Subcutaneous abdominal adipose tissue (tissue), 5 donors: ENCODE measurements at regions not wholly inside any gene's neighbourhood (a gene's known extent, or its start where the extent isn't known, plus 50 kb on each side); places are given as distances from the start of the nearest gene placed in this dataset.

Source experiments
- H3K27ac ChIP-seq: one replicate; pipeline ENCODE4 v1.7.0; 2013; ENCODE audit warnings: low read depth, mild to moderate bottlenecking, inconsistent platforms, low read length, moderate library complexity
- H3K27me3 ChIP-seq, 5 donors: one replicate each; pipeline ENCODE4 v1.7.0; 2013; ENCODE audit warnings: low read length in 5 of 5, inconsistent platforms in 1 of 5; ENCODE audit not compliant: control insufficient read depth in 5 of 5, insufficient read depth in 4 of 5
- H3K36me3 ChIP-seq, 5 donors: one replicate each; pipeline ENCODE4 v1.7.0; 2013; ENCODE audit warnings: low read length in 5 of 5; ENCODE audit not compliant: control insufficient read depth in 5 of 5, insufficient read depth in 5 of 5
- H3K4me1 ChIP-seq, 5 donors: one replicate each; pipeline ENCODE4 v1.7.0; 2013; ENCODE audit warnings: low read length in 5 of 5, mild to moderate bottlenecking in 3 of 5, moderate library complexity in 1 of 5; ENCODE audit not compliant: control insufficient read depth in 5 of 5, insufficient read depth in 5 of 5
- H3K4me3 ChIP-seq, 5 donors: one replicate each; pipeline ENCODE4 v1.7.0; 2013; ENCODE audit warnings: low read length in 5 of 5, low read depth in 1 of 5
- H3K9ac ChIP-seq, 5 donors: one replicate each; pipeline ENCODE4 v1.7.0; 2013; ENCODE audit warnings: low read length in 5 of 5, mild to moderate bottlenecking in 4 of 5, moderate library complexity in 3 of 5
- H3K9me3 ChIP-seq, 5 donors: one replicate each; pipeline ENCODE4 v1.7.0; 2013; ENCODE audit warnings: low read length in 5 of 5; ENCODE audit not compliant: control insufficient read depth in 5 of 5
- donor health status: healthy.
- donor health status: healthy.
- donor health status: healthy.
- donor health status: healthy.
- donor health status: healthy.

DNA sequence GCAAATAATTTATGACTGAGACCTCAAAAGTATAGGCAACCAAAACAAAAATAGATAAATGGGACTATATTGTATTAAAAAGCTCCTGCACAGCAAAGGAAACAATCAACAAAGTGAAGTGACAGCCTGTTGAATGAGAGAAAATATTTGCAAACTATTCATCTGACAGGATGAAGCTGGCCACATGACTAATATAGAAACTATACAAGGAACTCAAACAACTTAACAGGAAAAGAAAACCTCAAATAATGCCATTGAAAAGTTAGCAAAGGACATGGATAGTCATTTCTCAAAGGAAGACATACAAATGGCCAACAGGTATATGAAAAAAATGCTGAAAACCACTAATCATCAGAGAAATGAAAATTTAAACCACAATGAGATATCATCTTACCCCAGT is 245.1 kb downstream of the STK31 start:
- H3K4me1 ChIP-seq = no peaks in the 10 kb centered on the region
- H3K27me3 ChIP-seq = no peaks in the 10 kb centered on the region
- H3K27ac ChIP-seq = no peak overlapping the region
- no peaks in the 10 kb centered on the region for H3K36me3 ChIP-seq
- no peak overlapping the region for H3K9ac ChIP-seq
- peaks cover 0 to 7% (median 0%) of the 10 kb centered on the region in 5 donors for H3K9me3 ChIP-seq
- no peak overlapping the region for H3K4me3 ChIP-seq

GRCh38 chr7:23955600-23956149 is 245.7 kb downstream of the STK31 start:
- no peaks in the 10 kb centered on the region for H3K27me3 ChIP-seq
- H3K4me3 ChIP-seq = no peak overlapping the region
- no peaks in the 10 kb centered on the region for H3K36me3 ChIP-seq
- H3K9me3 ChIP-seq = peaks cover 0 to 7% (median 0%) of the 10 kb centered on the region in 5 donors
- no peaks in the 10 kb centered on the region for H3K4me1 ChIP-seq
- no peak overlapping the region for H3K27ac ChIP-seq
- no peak overlapping the region for H3K9ac ChIP-seq

DNA sequence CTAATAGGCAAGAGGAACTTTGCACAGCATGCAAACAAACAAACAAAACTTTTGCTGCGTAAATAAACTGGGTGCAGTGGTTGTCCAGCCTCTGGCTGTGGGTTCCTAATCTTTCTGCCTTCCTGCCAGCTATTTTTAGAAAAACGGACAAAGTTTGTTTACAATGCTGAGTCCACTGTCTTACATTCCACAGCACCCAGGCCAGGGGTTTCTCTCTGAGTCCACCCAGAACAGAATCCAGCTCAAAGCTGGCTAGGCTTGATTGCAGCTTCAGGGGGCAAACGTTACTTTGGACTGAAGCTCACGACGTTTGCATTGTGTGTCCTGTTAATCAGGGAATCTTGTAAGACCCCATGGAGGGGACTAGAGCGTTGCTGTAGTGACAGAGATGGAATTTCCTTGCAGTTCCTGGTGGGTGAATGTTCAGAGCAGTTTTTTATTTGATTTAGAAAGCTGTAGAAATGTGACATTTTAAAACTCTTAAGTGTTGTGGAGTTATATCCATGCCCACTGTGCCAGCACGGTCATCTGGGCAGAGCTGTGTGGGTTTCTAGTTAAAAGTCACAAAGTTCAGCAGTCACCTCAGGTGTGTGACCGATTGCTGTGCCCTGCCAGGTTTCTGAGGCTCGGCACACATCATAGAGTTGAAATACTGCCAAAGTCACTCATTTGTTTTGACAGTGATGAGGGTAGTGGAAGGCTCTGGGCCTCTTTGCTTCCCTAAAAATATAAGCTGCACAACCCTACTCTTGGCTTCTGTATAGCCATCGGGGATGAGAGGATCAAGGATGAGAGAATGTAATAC is 247.0 kb downstream of the STK31 start:
- Histone ChIP-seq H3K9me3 (peaks cover 0 to 7% (median 0%) of the 10 kb centered on the region in 5 donors), H3K36me3 (no peaks in the 10 kb centered on the region), H3K27ac (no peak overlapping the region), H3K4me1 (no peaks in the 10 kb centered on the region), H3K9ac (no peak overlapping the region), H3K4me3 (no peak overlapping the region), H3K27me3 (no peaks in the 10 kb centered on the region)

GRCh38 chr7:23959821-23960220 is 249.8 kb downstream of the STK31 start:
- Histone ChIP-seq H3K36me3 (no peaks in the 10 kb centered on the region), H3K4me1 (no peaks in the 10 kb centered on the region), H3K4me3 (no peak overlapping the region), H3K27me3 (no peaks in the 10 kb centered on the region), H3K9me3 (peaks cover 0 to 7% (median 0%) of the 10 kb centered on the region in 5 donors), H3K27ac (no peak overlapping the region), H3K9ac (no peak overlapping the region)

DNA sequence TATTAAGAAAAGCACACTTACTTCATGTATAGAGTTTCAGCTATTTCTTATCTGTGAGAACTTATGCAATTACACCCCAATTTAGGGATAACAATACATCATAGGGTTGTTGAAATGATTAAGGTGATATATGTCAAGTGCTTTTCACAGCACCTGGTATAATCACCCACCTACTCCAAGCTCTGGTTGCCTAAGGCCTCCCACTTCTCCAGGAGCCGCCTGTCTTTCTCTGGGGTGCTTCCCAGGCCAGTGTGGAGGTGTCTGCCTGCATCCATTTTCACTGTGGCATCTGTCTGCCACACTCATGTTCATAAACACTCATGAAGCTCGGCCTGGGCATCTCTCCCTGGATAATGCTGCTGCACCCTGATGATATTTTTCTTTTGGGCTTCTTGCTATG is 250.3 kb downstream of the STK31 start:
- H3K36me3 ChIP-seq = no peaks in the 10 kb centered on the region
- no peak overlapping the region for H3K27ac ChIP-seq
- H3K4me1 ChIP-seq = no peaks in the 10 kb centered on the region
- no peak overlapping the region for H3K4me3 ChIP-seq
- H3K27me3 ChIP-seq = no peaks in the 10 kb centered on the region
- peaks cover 0 to 4% (median 0%) of the 10 kb centered on the region in 5 donors for H3K9me3 ChIP-seq
- no peak overlapping the region for H3K9ac ChIP-seq

DNA sequence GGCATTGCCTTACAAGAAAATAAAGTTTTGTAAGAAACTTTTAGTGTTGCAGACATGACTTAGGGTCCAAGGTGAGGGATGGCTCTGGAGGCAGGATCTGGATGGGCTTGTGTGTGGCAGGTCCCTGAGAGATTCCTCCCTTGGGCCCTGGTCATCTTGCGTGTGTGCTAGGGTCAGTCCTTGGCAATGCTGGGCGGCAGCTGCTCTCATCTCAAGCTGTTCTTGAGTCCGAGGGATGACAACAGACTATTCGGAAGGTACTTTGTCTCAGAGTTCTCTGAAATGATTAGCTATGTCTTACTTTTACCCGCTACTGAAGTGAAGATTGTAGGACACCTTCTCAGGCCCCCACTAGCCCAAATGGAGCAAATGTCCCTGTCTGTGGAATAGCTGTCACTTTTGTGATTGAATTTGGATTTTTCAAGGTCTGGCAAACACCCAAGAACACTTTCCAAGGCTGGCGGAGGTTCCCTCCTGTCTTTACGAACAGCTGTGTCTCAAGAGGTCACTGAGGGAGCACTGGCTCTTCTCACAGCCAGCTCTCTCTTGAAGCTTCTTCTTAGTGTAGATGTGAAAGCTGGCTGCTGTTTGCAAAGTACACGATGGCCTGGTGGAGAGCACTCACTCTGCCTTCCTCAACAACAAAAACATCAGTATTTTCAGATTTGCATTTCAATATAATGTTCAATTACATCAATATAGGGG is 253.6 kb downstream of the STK31 start:
- Histone ChIP-seq H3K4me3 (no peak overlapping the region), H3K9ac (no peak overlapping the region), H3K27me3 (no peaks in the 10 kb centered on the region), H3K9me3 (no peaks in the 10 kb centered on the region), H3K27ac (no peak overlapping the region), H3K4me1 (no peaks in the 10 kb centered on the region), H3K36me3 (no peaks in the 10 kb centered on the region)

- no peak overlapping the region for H3K27ac ChIP-seq
- H3K9ac ChIP-seq = no peak overlapping the region
- no peaks in the 10 kb centered on the region for H3K9me3 ChIP-seq
- no peaks in the 10 kb centered on the region for H3K36me3 ChIP-seq
- no peaks in the 10 kb centered on the region for H3K27me3 ChIP-seq
- no peak overlapping the region for H3K4me3 ChIP-seq
- H3K4me1 ChIP-seq = no peaks in the 10 kb centered on the region
These were observed 254.7 kb downstream of the STK31 start for GRCh38 chr7:23964715-23965114.

- no peak overlapping the region for H3K27ac ChIP-seq
- no peak overlapping the region for H3K9ac ChIP-seq
These were observed 255.3 kb downstream of the STK31 start for GRCh38 chr7:23965296-23965695.

DNA sequence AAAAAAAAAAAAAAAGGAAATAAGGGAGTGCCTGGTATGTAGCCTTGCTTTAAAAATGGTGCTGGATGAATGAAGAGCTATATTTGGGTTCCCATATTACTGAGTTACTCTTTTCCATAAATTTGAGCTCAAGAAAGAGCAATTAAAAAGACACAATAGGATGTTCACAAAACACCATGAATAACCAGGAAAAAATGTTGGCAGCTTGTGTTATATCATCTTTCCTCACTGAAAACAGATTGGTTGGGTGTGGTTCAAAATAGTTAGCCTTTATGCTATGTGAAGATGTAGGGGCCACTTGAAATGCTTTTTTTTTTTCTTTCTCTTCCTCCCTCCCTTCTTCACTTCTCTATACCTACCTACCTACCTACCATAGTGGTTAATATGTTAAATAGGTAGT is 256.9 kb downstream of the STK31 start:
- no peak overlapping the region for H3K9ac ChIP-seq
- H3K4me1 ChIP-seq = no peaks in the 10 kb centered on the region
- H3K27ac ChIP-seq = no peak overlapping the region
- H3K4me3 ChIP-seq = no peak overlapping the region
- H3K36me3 ChIP-seq = no peaks in the 10 kb centered on the region
- H3K27me3 ChIP-seq = no peaks in the 10 kb centered on the region
- H3K9me3 ChIP-seq = no peaks in the 10 kb centered on the region

More at GRCh38 chr7:23965296-23965695, 255.3 kb downstream of the STK31 start:
- Histone ChIP-seq H3K4me1 (no peaks in the 10 kb centered on the region), H3K9me3 (no peaks in the 10 kb centered on the region), H3K36me3 (no peaks in the 10 kb centered on the region), H3K4me3 (no peak overlapping the region), H3K27me3 (no peaks in the 10 kb centered on the region)

GRCh38 chr7:23967949-23968599 is 258.1 kb downstream of the STK31 start:
- H3K4me1 ChIP-seq = no peaks in the 10 kb centered on the region
- no peaks in the 10 kb centered on the region for H3K36me3 ChIP-seq
- H3K9me3 ChIP-seq = no peaks in the 10 kb centered on the region
- H3K27ac ChIP-seq = no peak overlapping the region
- no peak overlapping the region for H3K4me3 ChIP-seq
- no peaks in the 10 kb centered on the region for H3K27me3 ChIP-seq
- H3K9ac ChIP-seq = no peak overlapping the region
